HG02840 (cell line): ENCODE measurements at regions not wholly inside any gene's neighbourhood (a gene's known extent, or its start where the extent isn't known, plus 50 kb on each side); places are given as distances from the start of the nearest gene placed in this dataset.

Experiments used
- ATAC-seq: cut with Tn5 transposase; IDR thresholded peaks from one replicate; pipeline ENCODE4 v1.9.1; 2021; ENCODE audit warnings: mild to moderate bottlenecking, moderate library complexity, moderate number of reproducible peaks; ENCODE audit not compliant: unreplicated experiment, low FRiP score

DNA sequence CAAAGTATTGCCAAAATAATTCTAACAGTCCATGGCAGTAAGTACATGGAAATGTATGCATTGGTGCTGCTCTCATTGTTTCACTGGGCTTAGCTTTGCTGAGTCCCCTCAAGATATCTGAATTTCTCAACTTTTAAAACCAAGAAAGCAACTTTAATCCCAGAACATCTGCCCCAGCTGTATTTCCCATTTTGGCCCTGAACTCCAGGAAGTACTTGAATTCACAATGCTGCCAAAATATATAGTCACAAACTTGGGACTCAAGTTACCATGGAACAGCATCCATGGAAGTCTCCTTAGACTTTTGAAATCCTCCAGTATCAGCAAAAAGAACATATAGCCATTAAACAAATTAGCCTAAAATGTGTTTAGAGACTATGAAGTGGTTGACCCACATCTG lies 78.5 kb upstream of the FLRT2 start:
- ATAC-seq, result no peak

DNA sequence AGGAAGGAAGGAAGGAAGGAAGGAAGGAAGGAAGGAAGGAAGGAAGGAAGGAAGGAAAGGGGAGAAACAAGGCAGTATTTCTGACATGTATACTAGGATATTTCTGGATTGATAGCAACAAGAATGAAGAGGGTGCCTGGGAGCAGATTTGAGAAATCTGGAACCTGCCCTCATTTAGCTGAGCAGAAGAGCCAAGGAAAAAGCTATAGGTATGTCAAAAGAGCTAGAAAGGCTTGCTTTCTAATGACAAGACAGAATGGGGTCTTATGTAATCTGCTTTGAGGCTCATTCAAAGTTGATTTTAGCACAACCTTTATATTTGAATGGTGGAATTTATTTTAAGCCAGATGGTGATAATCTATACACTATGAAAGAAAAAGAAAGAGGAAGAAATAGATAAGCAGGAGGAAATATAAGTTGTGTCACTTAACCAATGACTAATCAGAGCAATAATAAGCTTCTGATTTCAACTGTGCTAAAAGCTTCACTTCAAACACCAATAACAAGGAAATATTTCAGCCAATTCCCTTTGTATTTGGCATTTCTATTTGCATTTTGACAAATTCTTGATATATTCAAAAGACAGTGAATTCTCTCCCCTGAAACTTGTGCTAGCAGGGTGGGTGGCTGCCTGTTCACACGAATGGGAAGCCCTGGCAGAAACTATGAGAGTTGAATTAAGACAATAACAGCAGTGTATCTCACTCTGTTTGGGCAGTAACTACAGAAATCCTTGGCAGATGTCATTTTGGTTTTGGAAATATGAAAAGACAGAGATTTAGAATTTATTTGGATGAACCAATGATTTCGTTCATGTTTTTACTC lies 76.3 kb upstream of the FLRT2 start:
- no peak for ATAC-seq

GRCh38 chr14:85454226-85454813 lies 75.6 kb upstream of the FLRT2 start:
- ATAC-seq, result no peak

- no peak for ATAC-seq
These were observed 70.5 kb upstream of the FLRT2 start for GRCh38 chr14:85459361-85460000.

DNA sequence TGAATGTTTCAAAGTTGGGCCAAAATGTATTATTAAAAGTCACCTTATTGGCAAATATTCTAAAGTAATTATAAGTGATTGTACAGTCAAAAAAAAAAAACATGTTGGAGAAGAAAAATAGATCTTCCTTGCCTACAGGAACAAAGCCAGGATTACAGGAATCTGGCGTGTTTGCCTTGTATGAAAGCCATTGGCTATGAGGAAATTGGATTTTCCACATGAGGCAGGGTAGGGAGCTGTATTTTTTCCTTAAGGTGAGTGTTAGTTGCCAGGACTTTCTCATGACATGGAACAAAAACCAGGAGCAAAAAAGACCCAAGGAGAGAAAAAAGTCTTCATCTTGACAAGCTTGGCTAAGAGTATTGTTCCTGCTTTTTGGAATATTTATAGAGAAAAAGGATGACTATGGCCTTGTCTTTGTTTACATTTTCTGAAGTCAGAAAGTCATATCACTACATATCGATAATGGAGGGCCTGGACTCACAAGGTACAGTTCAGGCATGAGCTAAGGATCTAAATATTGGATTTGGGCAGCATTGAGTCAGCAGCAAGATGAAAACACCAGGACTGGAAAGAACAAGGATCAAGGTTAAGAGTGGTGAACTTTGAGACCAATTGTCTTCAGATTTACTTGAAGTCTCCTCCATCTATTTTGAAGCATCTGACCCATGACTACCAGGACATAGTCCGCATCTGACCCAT lies 68.4 kb upstream of the FLRT2 start:
- ATAC-seq, result no peak

DNA sequence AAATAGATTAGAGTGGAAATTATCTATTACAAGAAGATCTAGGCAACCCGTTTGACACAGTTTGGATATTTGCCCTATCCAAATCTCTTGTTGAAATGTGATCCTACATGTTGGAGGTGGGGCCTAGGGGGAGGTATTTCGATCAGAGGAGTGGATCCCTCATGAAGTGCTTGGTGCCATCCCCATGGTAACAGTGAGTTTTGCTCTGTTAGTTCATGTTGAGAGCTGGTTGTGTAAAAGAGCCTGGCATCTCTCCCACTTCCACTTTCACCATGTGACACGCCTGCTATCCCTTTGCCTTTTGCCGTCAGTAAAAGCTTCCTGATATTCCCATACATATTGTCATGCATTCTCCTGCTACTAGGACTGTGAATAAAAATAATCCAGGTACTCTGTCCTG lies 66.4 kb upstream of the FLRT2 start:
- ATAC-seq, result no peak

DNA sequence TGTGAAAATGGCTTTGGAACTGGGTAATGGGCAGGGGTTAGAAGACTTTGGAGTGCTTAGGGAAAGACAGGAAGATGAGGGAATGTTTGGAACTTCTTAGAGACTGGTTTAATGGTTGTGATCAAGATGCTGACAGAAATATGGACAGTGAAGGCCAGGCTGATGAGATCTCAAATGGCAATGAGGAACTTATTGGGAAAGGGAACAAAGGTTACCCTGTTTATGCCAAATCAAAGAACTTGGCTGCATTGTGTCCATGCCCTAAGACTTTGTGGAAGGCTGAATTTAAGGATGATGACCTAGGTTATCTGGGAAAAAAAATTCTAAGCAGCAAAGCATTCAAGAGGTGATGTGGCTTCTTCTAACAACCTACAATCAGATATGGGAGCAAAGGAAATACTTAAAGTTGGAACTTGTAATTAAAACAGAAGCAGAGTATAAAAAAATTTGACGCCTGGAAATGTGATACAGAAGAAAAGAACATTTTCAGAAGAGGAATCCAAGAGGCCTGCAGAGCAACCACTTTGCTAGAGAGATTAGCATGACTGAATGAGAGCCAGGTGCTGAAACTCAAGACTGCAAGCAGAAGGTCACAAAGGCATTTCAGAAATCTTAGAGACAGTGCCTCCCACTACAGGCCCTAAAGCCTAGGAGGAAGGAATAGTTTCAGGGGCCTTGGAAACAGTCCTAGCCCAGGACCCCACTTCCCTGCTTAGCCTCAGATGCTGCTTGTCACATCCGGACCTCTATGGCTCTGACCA lies 65.6 kb upstream of the FLRT2 start:
- ATAC-seq, result no peak

DNA sequence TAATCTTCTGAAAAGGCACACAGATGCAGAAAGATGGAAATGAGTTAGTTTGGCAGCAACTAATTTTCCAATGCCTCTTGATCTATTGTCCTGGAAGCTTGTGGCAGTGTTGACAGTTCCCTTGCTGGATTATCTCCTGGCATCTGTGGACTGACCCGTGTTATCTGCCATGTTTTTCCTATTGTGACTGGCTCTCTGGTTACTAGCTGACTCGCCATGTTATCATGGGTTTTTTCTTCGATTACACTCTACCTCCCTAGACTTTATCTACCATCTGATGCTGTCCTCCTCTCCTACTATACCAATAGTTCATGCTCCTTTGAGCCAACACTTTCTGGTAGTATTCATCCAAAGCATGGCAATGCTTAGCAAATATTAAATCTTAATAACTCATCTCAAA lies 63.3 kb upstream of the FLRT2 start:
- no peak for ATAC-seq

DNA sequence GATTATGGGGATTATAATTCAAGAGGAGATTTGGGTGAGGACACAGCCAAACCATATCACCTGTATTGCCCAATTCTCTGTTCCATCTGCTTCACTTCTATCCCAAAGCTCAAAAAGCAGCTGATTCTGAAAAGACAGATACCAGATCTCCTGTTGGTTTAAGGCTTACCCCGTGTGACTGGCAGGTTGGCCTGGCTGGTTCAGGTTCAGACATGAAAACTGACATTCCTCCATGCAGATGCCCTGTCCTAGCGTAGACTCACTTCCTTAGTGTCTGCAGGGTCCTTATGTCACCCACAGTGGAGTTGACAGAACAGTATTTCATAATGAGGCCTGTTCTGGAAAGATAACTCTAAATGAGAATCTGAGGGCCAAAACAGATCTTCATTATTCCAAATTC lies 61.1 kb upstream of the FLRT2 start:
- ATAC-seq, result no peak

GRCh38 chr14:85471156-85471555 lies 58.8 kb upstream of the FLRT2 start:
- no peak for ATAC-seq

DNA sequence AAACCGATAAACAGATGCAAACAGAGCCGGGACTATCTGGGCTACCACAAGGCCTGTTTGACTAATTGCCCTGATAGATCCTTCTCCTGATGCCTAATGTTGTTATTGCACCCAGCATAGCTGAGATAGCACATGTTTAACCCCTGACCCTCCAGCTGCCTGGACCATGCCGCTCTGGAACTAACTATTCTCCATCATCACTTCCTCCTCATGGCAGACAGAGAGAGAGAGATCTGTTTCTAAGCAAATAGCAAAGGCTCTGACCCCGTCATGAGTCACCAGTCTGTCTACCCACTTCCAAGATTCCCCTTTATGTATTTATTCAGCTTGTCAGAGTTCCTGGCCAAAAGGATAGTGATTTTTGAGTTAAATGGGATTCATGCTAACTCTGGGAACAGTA lies 58.2 kb upstream of the FLRT2 start:
- no peak for ATAC-seq

GRCh38 chr14:85474431-85474830 lies 55.5 kb upstream of the FLRT2 start:
- no peak for ATAC-seq

DNA sequence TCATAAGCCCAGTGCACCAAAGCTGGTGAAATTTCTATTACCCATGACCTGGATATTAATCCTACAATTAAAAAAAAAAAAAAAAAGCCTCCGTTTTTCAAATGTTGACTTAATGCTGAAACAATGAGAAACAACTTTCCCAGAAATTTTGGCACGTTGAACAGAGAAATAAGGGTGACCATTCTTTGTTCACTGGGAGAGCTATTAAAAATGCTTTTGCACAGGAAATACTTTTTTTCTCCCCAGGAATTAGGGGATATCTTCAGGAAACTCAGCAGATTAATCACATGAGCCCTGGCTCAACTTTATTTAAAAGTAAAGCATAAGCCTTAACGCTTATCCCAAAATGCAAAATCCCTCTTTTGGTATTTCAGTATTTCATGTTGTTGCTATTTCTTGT lies 54.8 kb upstream of the FLRT2 start:
- no peak for ATAC-seq

DNA sequence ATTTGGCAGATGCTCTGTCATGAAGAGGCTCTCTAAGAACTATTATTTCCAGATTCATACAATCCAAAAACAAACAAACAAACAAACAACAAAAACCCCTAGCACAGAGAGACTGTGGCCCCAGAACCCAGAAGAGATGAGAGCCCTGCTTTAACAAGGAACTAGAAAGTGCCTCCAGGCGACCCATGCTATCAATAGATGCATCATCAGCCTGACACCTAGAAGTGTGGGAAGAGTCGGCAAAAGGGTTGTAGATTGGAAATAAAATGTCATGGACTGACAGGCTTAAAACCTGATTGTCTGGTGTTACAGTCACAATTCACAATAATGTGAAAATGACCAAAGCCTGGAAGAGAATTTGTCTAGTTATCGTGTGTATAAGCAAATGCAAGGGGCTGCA lies 50.6 kb upstream of the FLRT2 start:
- ATAC-seq, result no peak

DNA sequence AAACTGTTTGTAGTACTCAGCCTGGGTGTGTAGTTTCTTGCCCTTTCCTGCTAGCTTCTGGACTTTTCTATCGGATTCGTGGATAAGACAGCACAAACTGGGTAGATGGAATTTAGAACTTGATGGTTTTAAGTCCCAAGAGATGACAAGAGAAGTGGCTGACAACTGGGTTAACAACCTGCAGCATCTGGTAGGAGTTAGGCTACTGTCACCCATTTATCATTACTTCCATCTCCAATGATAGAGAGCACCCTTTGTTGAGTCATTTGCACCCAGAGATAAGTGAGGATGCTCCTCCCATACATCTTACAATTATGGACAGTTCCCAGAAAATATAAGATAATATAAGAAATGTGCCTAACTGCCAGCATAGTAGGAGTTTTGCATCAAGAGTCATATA lies 50.2 kb upstream of the FLRT2 start:
- no peak for ATAC-seq
